Adrenal gland (tissue), 9 donors: ENCODE measurements at regions not wholly inside any gene's neighbourhood (a gene's known extent, or its start where the extent isn't known, plus 50 kb on each side); places are given as distances from the start of the nearest gene placed in this dataset.
"Not testable (repeated sequence)": the region's sequence is repeated elsewhere in the genome, so short reads cannot be mapped to it uniquely, and the experiment has no call there.

Experiments
- DNase-seq, 7 donors: peaks; one replicate each; pipeline ENCODE4 v3.0.0-alpha.2; 2019 to 2020
- H3K27ac ChIP-seq, 5 donors: fragments of 200-600 bp; sonication (generic) in 4 of 5; 1 replicate in 3 of 5; 2 replicates in 2 of 5; pipeline versions ENCODE4 v1.5.1 to v1.8.0; 2016 to 2020; ENCODE audit warnings: mild to moderate bottlenecking in 1 of 5
- H3K27me3 ChIP-seq: fragments of 200-600 bp; 2 replicates; pipeline ENCODE4 v1.8.0; 2021
- H3K36me3 ChIP-seq, 2 donors: fragments of 200-600 bp; replicated peaks in 1 of 2; 1 replicate in 1 of 2; 2 replicates in 1 of 2; pipeline versions ENCODE4 v1.5.1 to v1.8.0; 2018 to 2022
- H3K4me1 ChIP-seq, 2 donors: fragments of 200-600 bp; replicated peaks in 1 of 2; 1 replicate in 1 of 2; 2 replicates in 1 of 2; pipeline versions ENCODE4 v1.5.1 to v1.8.0; 2018 to 2021
- H3K4me3 ChIP-seq, 4 donors: fragments of 200-600 bp; sonication (generic) in 3 of 4; one replicate each; pipeline ENCODE4 v1.5.1; 2016 to 2018
- H3K9me3 ChIP-seq, 3 donors: fragments of 200-600 bp; sonication (generic) in 1 of 3; replicated peaks in 1 of 3; 1 replicate in 2 of 3; 2 replicates in 1 of 3; pipeline versions ENCODE4 v1.5.1 to v1.8.0; 2016 to 2021
- CTCF ChIP-seq, 6 experiments: fragments of 450-650 bp in 4 of 6; fragments of 200-600 bp in 2 of 6; sonication (generic) in 1 of 6; IDR thresholded peaks; 1 replicate in 5 of 6; 2 replicates in 1 of 6; pipeline versions ENCODE4 v1.5.1 to v1.8.0; 2016 to 2021; ENCODE audit warnings: antibody characterized with exemption in 6 of 6, mild to moderate bottlenecking in 2 of 6, moderate library complexity in 1 of 6
- whole genome bisulfite sequencing, 4 donors: extraction: QIAGEN DNeasy Blood & Tissue Kit in 2 of 4; methylation state at CpG; one replicate each; pipeline versions ENCODE4 v1.1.5 to v1.1.7; 2013 to 2017; 5-methylcytosine and 5-hydroxymethylcytosine counted together
- intact Hi-C, 2 donors: fragments of 100-400 bp; cut with DNase I; formaldehyde crosslinking; loops; one replicate each; pipeline versions ENCODE4 v1.14.1 to v1.15.0; 2022 to 2023
- donor health status: healthy with polysubstance abuse.
- donor health status: Bipolar disorder and iron deficiency.
- donor health status: DM: yes; HTN: yes; CAD: no.
- donor health status: DM: no; HTN: no; CAD: no.
- donor health status: DM: no; HTN: no; CAD: no.

DNA sequence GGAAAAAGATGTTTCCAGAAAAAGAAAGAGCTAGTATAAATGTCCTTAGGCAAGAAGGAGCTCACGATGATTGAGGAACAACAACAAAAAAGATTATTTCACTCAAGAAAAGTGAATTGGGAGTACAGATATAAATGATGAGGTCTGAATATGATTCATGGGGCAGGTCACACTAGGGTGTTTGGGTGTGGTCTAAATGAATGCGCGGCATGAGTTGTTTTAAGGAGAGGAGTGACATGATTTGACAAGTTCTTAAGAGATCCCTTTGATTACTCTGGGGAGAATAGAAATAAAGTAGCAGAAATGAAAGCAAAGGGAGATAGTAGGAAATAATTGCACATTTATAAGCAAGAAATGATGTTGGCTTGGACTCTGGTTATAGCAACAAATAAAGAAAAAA is 59.3 kb downstream of the NUTM2D start:
- H3K9me3 ChIP-seq, H3K27ac ChIP-seq, H3K27me3 ChIP-seq, H3K4me1 ChIP-seq, H3K36me3 ChIP-seq, DNase-seq, intact Hi-C loops, H3K4me3 ChIP-seq: not testable (repeated sequence)
- 61 to 74% (median 68%) methylated on average over 3 of the region's 3 CpGs for WGBS, 4 donors

DNA sequence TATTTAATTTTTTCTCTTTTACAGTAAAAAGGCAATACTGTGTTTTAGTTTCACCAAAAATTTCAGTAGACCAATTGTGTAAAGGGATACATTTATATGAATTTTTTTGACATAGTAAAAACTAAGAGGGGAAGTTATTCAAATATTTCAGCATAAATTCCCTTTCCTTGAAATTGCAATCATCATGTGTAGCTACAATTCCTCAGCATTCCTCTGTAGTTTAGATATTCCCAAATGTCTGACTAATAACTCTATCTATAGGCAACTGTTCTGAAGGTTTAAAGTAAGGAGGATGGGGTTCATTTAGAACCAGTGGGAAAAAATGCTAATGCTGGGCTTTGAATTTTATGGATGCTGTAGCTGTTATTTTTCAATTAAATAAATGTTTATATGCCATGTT is 65.1 kb downstream of the NUTM2D start:
- H3K9me3 ChIP-seq, H3K36me3 ChIP-seq, DNase-seq, H3K4me1 ChIP-seq, H3K27ac ChIP-seq, H3K4me3 ChIP-seq, intact Hi-C loops, H3K27me3 ChIP-seq: not testable (repeated sequence)

DNA sequence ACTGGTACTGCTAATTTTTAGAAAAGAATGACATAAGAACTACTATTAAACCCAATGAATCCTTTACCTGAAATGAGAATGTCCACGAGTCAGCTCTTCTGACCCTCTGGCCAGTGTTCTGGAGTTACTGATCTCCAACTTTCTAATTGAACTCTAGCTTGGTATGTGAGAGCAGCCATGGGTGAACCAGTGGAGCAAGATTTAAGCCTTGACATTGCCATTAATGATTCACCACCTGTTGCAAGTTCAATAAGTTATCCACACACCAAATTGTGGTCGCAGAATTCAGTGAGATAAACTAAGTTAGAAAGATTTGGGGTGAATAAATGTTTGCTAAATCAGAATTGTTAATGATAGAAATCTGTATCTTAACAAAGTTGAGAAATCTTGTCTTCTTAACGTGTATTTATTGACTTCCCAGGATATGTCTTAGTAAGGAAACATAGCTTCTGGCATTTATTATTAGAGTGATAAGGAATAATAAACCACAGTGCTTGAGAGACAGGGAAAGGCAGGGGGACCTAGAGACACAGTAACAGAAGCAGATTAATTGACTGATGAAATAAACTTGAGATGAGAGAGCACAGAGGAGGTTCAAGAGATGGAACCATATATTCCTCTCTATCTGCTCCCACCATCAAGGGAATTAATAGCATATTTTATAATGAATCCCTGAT is 67.3 kb downstream of the NUTM2D start:
- H3K27ac ChIP-seq, H3K4me1 ChIP-seq, DNase-seq, H3K36me3 ChIP-seq, H3K4me3 ChIP-seq, H3K9me3 ChIP-seq, H3K27me3 ChIP-seq, intact Hi-C loops: not testable (repeated sequence)
- 71 to 81% (median 76%) methylated on average over 3 of the region's 3 CpGs for whole genome bisulfite sequencing, 4 donors

- H3K4me3 ChIP-seq, H3K27ac ChIP-seq, H3K27me3 ChIP-seq, H3K9me3 ChIP-seq, DNase-seq, H3K36me3 ChIP-seq, H3K4me1 ChIP-seq, intact Hi-C loops: not testable (repeated sequence)
- WGBS, 4 donors: 20 to 31% (median 28%) methylated on average over 1 of the region's 4 CpGs; no CpG with 5 or more reads in 1 of the 4 donors
These were observed 70.9 kb upstream of the MINPP1 start for GRCh38 chr10:87433836-87434235.

DNA sequence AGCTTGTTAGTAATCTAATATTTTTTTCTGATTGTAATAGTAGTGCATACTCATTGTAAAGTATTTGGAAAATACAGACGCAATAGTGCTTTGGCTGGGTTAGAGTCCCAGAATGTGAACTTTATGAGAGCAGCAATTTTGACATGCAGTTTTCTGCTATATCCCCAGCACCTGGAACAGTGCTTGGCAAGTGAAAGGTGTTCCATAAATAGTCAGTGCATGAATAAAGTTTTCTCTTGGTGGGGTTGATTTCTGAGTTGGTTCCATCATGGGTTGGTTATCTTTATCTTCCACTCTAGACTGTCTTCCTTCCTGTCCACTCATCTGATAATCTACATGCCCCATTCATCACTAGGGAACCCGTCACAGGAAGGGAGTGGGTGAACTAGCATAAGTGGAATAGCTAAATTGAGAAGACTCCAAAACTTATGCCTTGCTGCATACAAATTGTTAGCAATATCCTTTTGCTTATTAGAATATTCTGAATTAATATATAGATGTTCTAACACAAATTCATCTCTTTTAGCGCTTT is 69.3 kb upstream of the MINPP1 start:
- intact Hi-C loops: not testable (repeated sequence)

GRCh38 chr10:87436104-87436503 is 68.6 kb upstream of the MINPP1 start:
- H3K4me1 ChIP-seq, H3K27ac ChIP-seq, H3K27me3 ChIP-seq, H3K9me3 ChIP-seq, H3K4me3 ChIP-seq, H3K36me3 ChIP-seq, intact Hi-C loops: not testable (repeated sequence)
- TF ChIP-seq CTCF (IDR thresholded peaks at IDR 0.05): peak in 1 of 6 experiments; percentile 7
- WGBS, 4 donors: 0 to 1% methylated on average over 11 of the region's 14 CpGs; no CpG with 5 or more reads in 2 of the 4 donors
- peak in 4 of 7 donors; percentile 22 to 53 (median 36) for DNase-seq

More for the DNA sequence above, 69.3 kb upstream of the MINPP1 start:
- H3K27me3 ChIP-seq, H3K9me3 ChIP-seq, H3K4me3 ChIP-seq, H3K27ac ChIP-seq, H3K36me3 ChIP-seq, H3K4me1 ChIP-seq, DNase-seq: not testable (repeated sequence)
- WGBS, 4 donors: 84 to 94% (median 86%) methylated on average over 1 to 2 of the region's 3 CpGs

- H3K4me1 ChIP-seq, H3K27me3 ChIP-seq, H3K36me3 ChIP-seq, H3K9me3 ChIP-seq, H3K27ac ChIP-seq, DNase-seq, H3K4me3 ChIP-seq, intact Hi-C loops: not testable (repeated sequence)
- WGBS, 4 donors: 60 to 84% (median 67%) methylated on average over 1 to 2 of the region's 2 CpGs
These were observed 67.2 kb upstream of the MINPP1 start for GRCh38 chr10:87437450-87437849.
